VCaP (cell line): ENCODE measurements at regions not wholly inside any gene's neighbourhood (a gene's known extent, or its start where the extent isn't known, plus 50 kb on each side); places are given as distances from the start of the nearest gene placed in this dataset.
"Not testable (repeated sequence)": the region's sequence is repeated elsewhere in the genome, so short reads cannot be mapped to it uniquely, and the experiment has no call there.

Experiments
- H3K27ac ChIP-seq: fragments of 450-650 bp; 2 replicates; pipeline ENCODE4 v1.5.1; 2017
- CTCF ChIP-seq: fragments of 450-650 bp; conservative IDR thresholded peaks from 2 replicates; pipeline ENCODE4 v1.5.1; 2017; ENCODE audit warnings: mild to moderate bottlenecking, moderate library complexity

GRCh38 chr9:104386013-104386412 lies 118.0 kb upstream of the OR13F1 start:
- H3K27ac ChIP-seq, result no peak overlapping the region
- no peak for TF ChIP-seq CTCF

- peak; percentile 87 for TF ChIP-seq CTCF
- no peak overlapping the region for H3K27ac ChIP-seq
Observed at GRCh38 chr9:104386425-104387069, 117.5 kb upstream of the OR13F1 start.

DNA sequence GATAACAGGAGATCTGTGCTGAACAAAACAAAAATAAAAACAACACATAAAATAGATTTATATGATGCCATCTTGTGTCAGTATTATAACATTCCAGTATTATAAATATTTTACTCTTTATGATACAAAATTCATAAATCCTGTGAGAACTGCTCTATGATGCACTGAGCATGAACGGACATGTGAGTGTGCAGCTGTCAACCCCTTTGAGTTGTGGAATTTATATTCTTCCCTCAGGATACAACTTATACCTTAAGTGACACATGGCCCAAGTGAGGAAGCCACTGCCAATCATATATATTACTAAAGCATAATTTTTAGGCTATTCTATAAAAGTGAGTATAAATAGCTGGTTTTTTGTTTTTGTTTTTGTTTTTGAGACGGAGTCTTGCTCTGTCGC lies 116.0 kb upstream of the OR13F1 start:
- no peak overlapping the region for H3K27ac ChIP-seq
- TF ChIP-seq CTCF, result no peak

DNA sequence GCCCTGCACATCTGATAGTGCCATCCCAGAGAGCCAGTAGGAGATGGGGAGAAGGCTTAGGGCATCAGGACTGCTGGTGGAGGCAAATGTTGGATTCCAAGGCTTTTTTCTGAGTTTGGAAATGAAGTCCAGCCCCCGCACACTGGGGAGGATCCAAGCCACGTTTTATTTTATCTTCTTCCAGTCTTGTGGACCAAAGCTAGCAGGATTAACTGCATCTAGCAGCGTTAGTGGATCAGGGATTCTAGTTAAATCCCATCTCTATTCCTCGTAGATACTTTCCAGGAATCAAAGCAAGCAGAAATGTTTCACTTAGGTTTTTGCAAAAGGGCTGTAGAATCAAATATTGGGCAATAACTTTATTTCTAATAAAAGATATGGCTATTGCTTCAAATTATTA lies 114.7 kb upstream of the OR13F1 start:
- no peak for TF ChIP-seq CTCF
- H3K27ac ChIP-seq, result no peak overlapping the region

- H3K27ac ChIP-seq, result not testable (repeated sequence)
Observed at GRCh38 chr9:104394901-104395300, 109.2 kb upstream of the OR13F1 start.

- no peak overlapping the region for H3K27ac ChIP-seq
- no peak for TF ChIP-seq CTCF
Observed at GRCh38 chr9:104412238-104412637, 91.8 kb upstream of the OR13F1 start.

DNA sequence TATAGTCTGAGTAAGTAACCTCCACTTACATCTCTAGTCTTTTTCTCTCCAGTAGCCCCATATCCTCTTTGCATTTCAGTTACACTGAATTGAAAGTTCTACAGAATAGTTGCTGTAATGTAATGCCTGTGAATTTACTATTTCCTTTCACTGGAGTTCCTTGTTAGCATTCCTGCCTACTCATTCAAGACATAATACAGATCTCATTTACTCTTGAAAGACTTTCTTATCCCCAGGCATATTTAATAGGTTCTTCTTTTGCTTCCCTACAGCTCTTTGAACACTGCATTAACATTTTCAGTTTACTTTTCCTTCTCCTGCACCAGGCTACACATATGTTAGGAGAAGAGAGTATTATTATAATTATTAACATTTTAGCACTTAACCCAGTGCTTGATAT lies 87.6 kb upstream of the OR13F1 start:
- TF ChIP-seq CTCF, result no peak
- no peak overlapping the region for H3K27ac ChIP-seq

DNA sequence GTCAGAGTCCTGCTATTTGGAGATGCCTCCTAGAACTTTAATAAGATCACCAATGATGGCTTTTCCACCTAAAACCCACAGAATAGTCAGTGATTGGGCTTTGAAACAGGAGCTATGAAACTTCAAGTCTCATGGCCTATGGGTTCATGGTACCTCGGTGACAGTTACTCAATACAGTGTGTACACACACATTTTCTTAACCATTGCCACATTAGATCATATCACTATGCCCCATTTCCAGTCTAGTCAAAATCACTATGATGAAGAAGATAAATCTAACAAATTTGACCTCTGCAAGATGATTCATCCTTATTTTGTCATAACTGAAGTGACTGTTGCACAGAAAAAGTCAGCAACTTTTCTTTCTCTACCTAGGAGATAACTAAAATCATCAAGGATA lies 86.8 kb upstream of the OR13F1 start:
- no peak overlapping the region for H3K27ac ChIP-seq
- no peak for TF ChIP-seq CTCF
